OCI-LY3 (cell line): ENCODE measurements at regions not wholly inside any gene's neighbourhood (a gene's known extent, or its start where the extent isn't known, plus 50 kb on each side); places are given as distances from the start of the nearest gene placed in this dataset.

Source experiments
- EZH2phosphoT487 ChIP-seq: fragments of 200-600 bp; shearing (Covaris generic); IDR thresholded peaks from 2 replicates; pipeline ENCODE4 v1.6.1; 2018; ENCODE audit warnings: antibody characterized with exemption, mixed run types, low read depth
- TF ChIP-seq, protein P1 (sequence below): fragments of 200-600, 300-600 bp; sonication (generic); IDR thresholded peaks from 2 replicates; pipeline ENCODE4 v1.5.1; 2014; ENCODE audit warnings: antibody characterized with exemption, low read length, low read depth

DNA sequence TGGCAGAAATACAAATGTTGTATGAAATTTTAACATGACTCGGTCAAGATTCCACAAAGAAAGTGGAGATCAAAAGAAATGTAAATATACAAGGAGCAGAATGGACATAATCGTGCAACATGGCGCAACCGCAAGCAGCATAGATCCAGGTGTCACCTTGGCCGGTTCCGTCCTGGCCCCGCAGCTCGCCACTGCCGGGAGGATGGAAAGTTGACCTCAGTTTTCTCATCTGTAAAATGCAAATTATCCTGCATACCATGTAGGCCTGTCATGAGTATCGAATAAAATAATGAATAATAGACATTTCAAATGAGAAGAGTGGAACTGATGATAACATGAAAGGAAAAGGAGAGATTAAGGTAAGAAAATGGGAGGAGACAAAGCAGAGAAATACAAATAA, 427.3 kb upstream of the SMIM21 start:
- TF ChIP-seq, protein P1, sequence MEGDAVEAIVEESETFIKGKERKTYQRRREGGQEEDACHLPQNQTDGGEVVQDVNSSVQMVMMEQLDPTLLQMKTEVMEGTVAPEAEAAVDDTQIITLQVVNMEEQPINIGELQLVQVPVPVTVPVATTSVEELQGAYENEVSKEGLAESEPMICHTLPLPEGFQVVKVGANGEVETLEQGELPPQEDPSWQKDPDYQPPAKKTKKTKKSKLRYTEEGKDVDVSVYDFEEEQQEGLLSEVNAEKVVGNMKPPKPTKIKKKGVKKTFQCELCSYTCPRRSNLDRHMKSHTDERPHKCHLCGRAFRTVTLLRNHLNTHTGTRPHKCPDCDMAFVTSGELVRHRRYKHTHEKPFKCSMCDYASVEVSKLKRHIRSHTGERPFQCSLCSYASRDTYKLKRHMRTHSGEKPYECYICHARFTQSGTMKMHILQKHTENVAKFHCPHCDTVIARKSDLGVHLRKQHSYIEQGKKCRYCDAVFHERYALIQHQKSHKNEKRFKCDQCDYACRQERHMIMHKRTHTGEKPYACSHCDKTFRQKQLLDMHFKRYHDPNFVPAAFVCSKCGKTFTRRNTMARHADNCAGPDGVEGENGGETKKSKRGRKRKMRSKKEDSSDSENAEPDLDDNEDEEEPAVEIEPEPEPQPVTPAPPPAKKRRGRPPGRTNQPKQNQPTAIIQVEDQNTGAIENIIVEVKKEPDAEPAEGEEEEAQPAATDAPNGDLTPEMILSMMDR, result no peak
- TF ChIP-seq EZH2phosphoT487, result no peak
